ENCODE measurements at regions not wholly inside any gene's neighbourhood (a gene's known extent, or its start where the extent isn't known, plus 50 kb on each side); places are given as distances from the start of the nearest gene placed in this dataset.
A peak's percentile ranks its signal among the peaks of the same experiment; 100 is the strongest.

GRCh38 chr5:66520854-66521253 is 75.3 kb upstream of the MAST4 start:
- H3K4me1 ChIP-seq (ENCODE audit: insufficient read depth, low read length), result no peaks in the 10 kb centered on the region
- POLR2A ChIA-PET, result no interaction called here

DNA sequence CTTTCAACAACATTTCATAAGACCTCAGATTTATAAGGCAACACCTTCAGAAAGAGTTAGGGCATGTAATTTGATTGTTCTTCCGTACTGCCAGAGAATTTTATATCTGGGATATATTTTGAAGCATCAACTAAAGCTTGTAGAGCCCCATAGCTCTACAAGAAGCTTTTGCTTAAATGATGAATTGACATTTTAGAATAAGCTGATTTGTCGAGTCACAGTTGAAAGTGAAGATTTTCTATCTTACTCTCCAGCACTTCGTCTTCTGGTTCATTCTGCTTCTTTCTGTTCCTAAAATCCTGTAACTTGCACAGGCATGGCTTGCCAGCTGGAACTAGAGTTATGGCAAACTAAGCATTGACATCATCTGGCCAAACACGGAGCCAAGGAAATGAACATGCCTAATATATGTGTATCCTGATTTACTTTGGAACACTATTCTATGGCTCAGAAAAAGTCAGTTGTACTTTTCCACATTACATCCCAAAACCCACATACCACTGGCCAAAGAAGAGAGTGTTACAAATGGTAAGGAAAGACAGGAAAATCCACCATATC is 68.6 kb upstream of the MAST4 start:
- ATAC-seq (no peak), DNase-seq (ENCODE audit: low spot score) (no peak), FAIRE-seq (no peak)
- Histone ChIP-seq H3K27ac (ENCODE audit: extremely low read length, insufficient read depth, low read length) (no peak overlapping the region), H3K36me3 (replicated peaks in 1 of 2; ENCODE audit: control insufficient read depth in 1 of 2, insufficient read depth in 2 of 2, low read length in 2 of 2) (no peaks in the 10 kb centered on the region), H3K9me3 (ENCODE audit: low read length) (no peaks in the 10 kb centered on the region), H2AFZ (ENCODE audit: low read length) (no peak overlapping the region), H3K4me3 (replicated peaks in 1 of 3; ENCODE audit: insufficient read depth in 1 of 3, low read depth in 2 of 3, low read length in 3 of 3) (no peak overlapping the region), H3K4me1 (ENCODE audit: insufficient read depth, low read length) (no peaks in the 10 kb centered on the region), H3K27me3 (ENCODE audit: control insufficient read depth in 1 of 2, insufficient read depth in 2 of 2, low read length in 2 of 2) (no peaks in the 10 kb centered on the region), H3K4me2 (ENCODE audit: low read depth, low read length) (no peak overlapping the region), H4K20me1 (ENCODE audit: insufficient read depth, low read length) (no peaks in the 10 kb centered on the region), H3K79me2 (ENCODE audit: insufficient read depth, low read length) (no peaks in the 10 kb centered on the region), H3K9ac (ENCODE audit: insufficient read depth, low read depth, low read length) (no peak overlapping the region)
- CTCF ChIA-PET (ENCODE audit: low intra/inter-chr PET ratio, low total read pairs), result no interaction called here
- intact Hi-C loops (cut with micrococcal nuclease; ENCODE audit: unreplicated experiment), result no loop called here
- WGBS (ENCODE audit: low lambda C conversion rate), result 2% methylated on average over 4 of the region's 4 CpGs
- POLR2A ChIA-PET, result no interaction called here
- BruUV-seq (replicated peaks), result no TSS peak
- no peak for TF ChIP-seq CC2D1A (CRISPR knock-in tag; IDR thresholded peaks at IDR 0.05)
- TF ChIP-seq MAFF (IDR thresholded peaks at IDR 0.05; ENCODE audit: low read depth, low read length), result peak; percentile 59; the same call in 1 of the 2 replicates
- peak; percentile 33 to 43; a peak in 3 of 4 replicates for TF ChIP-seq MAFK (conservative IDR thresholded peaks at IDR 0.05 in 1 of 2, IDR thresholded peaks at IDR 0.05 in 1 of 2; ENCODE audit: low read length in 2 of 2)
- in situ Hi-C loops (cut with HindIII; ENCODE audit: extremely low pct_ligation_motif_present, low pct_unique_long_range_greater_than_20kb), result no loop called here

More at GRCh38 chr5:66520854-66521253, 75.3 kb upstream of the MAST4 start:
- no peak overlapping the region for H2AFZ ChIP-seq (ENCODE audit: low read length)
- no peak overlapping the region for H3K27ac ChIP-seq (ENCODE audit: extremely low read length, insufficient read depth, low read length)
- H3K9ac ChIP-seq (ENCODE audit: insufficient read depth, low read depth, low read length), result no peak overlapping the region
- BruUV-seq (replicated peaks), result no TSS peak
- in situ Hi-C loops (cut with HindIII; ENCODE audit: extremely low pct_ligation_motif_present, low pct_unique_long_range_greater_than_20kb), result no loop called here
- TF ChIP-seq ZNF317 (CRISPR knock-in tag; IDR thresholded peaks at IDR 0.05), result peak; percentile 83
- TF ChIP-seq, protein P1, sequence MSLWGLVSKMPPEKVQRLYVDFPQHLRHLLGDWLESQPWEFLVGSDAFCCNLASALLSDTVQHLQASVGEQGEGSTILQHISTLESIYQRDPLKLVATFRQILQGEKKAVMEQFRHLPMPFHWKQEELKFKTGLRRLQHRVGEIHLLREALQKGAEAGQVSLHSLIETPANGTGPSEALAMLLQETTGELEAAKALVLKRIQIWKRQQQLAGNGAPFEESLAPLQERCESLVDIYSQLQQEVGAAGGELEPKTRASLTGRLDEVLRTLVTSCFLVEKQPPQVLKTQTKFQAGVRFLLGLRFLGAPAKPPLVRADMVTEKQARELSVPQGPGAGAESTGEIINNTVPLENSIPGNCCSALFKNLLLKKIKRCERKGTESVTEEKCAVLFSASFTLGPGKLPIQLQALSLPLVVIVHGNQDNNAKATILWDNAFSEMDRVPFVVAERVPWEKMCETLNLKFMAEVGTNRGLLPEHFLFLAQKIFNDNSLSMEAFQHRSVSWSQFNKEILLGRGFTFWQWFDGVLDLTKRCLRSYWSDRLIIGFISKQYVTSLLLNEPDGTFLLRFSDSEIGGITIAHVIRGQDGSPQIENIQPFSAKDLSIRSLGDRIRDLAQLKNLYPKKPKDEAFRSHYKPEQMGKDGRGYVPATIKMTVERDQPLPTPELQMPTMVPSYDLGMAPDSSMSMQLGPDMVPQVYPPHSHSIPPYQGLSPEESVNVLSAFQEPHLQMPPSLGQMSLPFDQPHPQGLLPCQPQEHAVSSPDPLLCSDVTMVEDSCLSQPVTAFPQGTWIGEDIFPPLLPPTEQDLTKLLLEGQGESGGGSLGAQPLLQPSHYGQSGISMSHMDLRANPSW (CRISPR knock-in tag; IDR thresholded peaks at IDR 0.05; ENCODE audit: borderline replicate concordance), result no peak
- DNase-seq (ENCODE audit: low spot score) (no peak), ATAC-seq (no peak), FAIRE-seq (no peak)
- H3K79me2 ChIP-seq (ENCODE audit: insufficient read depth, low read length), result no peaks in the 10 kb centered on the region
- H3K27me3 ChIP-seq (ENCODE audit: control insufficient read depth in 1 of 2, insufficient read depth in 2 of 2, low read length in 2 of 2), result no peaks in the 10 kb centered on the region
- CTCF ChIA-PET (ENCODE audit: low intra/inter-chr PET ratio, low total read pairs), result no interaction called here
- H4K20me1 ChIP-seq (ENCODE audit: insufficient read depth, low read length), result no peaks in the 10 kb centered on the region
- intact Hi-C loops (cut with micrococcal nuclease; ENCODE audit: unreplicated experiment), result no loop called here
- H3K4me3 ChIP-seq (replicated peaks in 1 of 3; ENCODE audit: insufficient read depth in 1 of 3, low read depth in 2 of 3, low read length in 3 of 3), result no peak overlapping the region
- no peaks in the 10 kb centered on the region for H3K36me3 ChIP-seq (replicated peaks in 1 of 2; ENCODE audit: control insufficient read depth in 1 of 2, insufficient read depth in 2 of 2, low read length in 2 of 2)
- H3K9me3 ChIP-seq (ENCODE audit: low read length), result peaks cover 5% of the 10 kb centered on the region; the same call in 1 of the 2 replicates
- H3K4me2 ChIP-seq (ENCODE audit: low read depth, low read length), result no peak overlapping the region
